Fibroblast of lung (primary cell): ENCODE measurements at regions not wholly inside any gene's neighbourhood (a gene's known extent, or its start where the extent isn't known, plus 50 kb on each side); places are given as distances from the start of the nearest gene placed in this dataset.

ENCODE experiments used
- EZH2 ChIP-seq: IDR thresholded peaks from 2 replicates; pipeline ENCODE4 v1.5.1; 2012; ENCODE audit warnings: low read length, control low read depth, mild to moderate bottlenecking; ENCODE audit errors: missing control alignments
- TF ChIP-seq, protein P1 (sequence below), 2 donors: IDR thresholded peaks in 1 of 2; conservative IDR thresholded peaks in 1 of 2; 1 replicate in 1 of 2; 2 replicates in 1 of 2; pipeline ENCODE4 v1.5.1; 2011 to 2012; ENCODE audit warnings: low read length in 2 of 2, control low read depth in 1 of 2, inconsistent platforms in 1 of 2, low read depth in 1 of 2, mild to moderate bottlenecking in 1 of 2

DNA sequence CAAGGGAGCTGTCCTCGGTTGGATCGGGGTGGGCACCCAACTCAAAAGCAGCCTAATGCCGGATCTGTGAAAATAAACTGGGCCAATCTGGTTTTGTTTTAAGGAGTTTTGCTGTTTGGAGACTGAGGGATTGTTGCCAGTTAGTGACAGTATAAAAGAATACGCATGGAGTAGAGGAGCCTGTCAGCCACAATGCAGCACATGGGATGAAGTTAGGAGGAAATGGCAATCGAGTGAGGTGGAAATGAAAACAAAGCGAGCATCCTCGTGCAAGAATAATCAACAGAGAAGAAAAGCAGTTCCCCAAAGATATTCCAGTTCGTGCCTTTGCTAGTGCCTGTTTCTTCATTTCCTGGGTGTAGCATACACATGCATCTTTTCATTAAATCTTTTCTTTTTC is 108.4 kb upstream of the RORA start:
- TF ChIP-seq, protein P1, sequence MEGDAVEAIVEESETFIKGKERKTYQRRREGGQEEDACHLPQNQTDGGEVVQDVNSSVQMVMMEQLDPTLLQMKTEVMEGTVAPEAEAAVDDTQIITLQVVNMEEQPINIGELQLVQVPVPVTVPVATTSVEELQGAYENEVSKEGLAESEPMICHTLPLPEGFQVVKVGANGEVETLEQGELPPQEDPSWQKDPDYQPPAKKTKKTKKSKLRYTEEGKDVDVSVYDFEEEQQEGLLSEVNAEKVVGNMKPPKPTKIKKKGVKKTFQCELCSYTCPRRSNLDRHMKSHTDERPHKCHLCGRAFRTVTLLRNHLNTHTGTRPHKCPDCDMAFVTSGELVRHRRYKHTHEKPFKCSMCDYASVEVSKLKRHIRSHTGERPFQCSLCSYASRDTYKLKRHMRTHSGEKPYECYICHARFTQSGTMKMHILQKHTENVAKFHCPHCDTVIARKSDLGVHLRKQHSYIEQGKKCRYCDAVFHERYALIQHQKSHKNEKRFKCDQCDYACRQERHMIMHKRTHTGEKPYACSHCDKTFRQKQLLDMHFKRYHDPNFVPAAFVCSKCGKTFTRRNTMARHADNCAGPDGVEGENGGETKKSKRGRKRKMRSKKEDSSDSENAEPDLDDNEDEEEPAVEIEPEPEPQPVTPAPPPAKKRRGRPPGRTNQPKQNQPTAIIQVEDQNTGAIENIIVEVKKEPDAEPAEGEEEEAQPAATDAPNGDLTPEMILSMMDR (conservative IDR thresholded peaks at IDR 0.05 in 1 of 2, IDR thresholded peaks at IDR 0.05 in 1 of 2; ENCODE audit: low read depth in 1 of 2, low read length in 2 of 2): no peak
- TF ChIP-seq EZH2: no peak
